Liver (tissue), 7 donors: ENCODE measurements at regions not wholly inside any gene's neighbourhood (a gene's known extent, or its start where the extent isn't known, plus 50 kb on each side); places are given as distances from the start of the nearest gene placed in this dataset.

ENCODE experiments used
- DNase-seq: peaks from one replicate; pipeline ENCODE4 v3.0.0-alpha.2; 2017; ENCODE audit warnings: low spot score
- H3K27ac ChIP-seq, 2 donors: one replicate each; pipeline ENCODE4 v1.7.0; 2013; ENCODE audit warnings: inconsistent platforms in 2 of 2, low read length in 2 of 2, control low read depth in 1 of 2, low read depth in 1 of 2, mild to moderate bottlenecking in 1 of 2
- H3K27me3 ChIP-seq, 4 donors: one replicate each; pipeline versions ENCODE4 v1.6.1 to v1.7.0; 2013; ENCODE audit warnings: low read length in 3 of 4, inconsistent platforms in 1 of 4, mild to moderate bottlenecking in 1 of 4, moderate library complexity in 1 of 4; ENCODE audit not compliant: control insufficient read depth in 4 of 4, insufficient read depth in 4 of 4
- H3K36me3 ChIP-seq, 4 donors: one replicate each; pipeline versions ENCODE4 v1.6.1 to v1.7.0; 2013; ENCODE audit warnings: low read length in 3 of 4, mild to moderate bottlenecking in 3 of 4, low read depth in 1 of 4, moderate library complexity in 1 of 4; ENCODE audit not compliant: control insufficient read depth in 4 of 4, insufficient read depth in 3 of 4
- H3K4me1 ChIP-seq, 4 donors: one replicate each; pipeline versions ENCODE4 v1.6.1 to v1.7.0; 2013; ENCODE audit warnings: low read length in 3 of 4, mild to moderate bottlenecking in 3 of 4, moderate library complexity in 1 of 4; ENCODE audit not compliant: control insufficient read depth in 4 of 4, insufficient read depth in 4 of 4
- H3K4me3 ChIP-seq, 3 donors: one replicate each; pipeline versions ENCODE4 v1.6.1 to v1.7.0; 2013; ENCODE audit warnings: low read length in 3 of 3, control low read depth in 1 of 3, low read depth in 1 of 3, mild to moderate bottlenecking in 1 of 3
- H3K9ac ChIP-seq, 2 donors: one replicate each; pipeline ENCODE4 v1.7.0; 2013; ENCODE audit warnings: low read length in 2 of 2, mild to moderate bottlenecking in 2 of 2, moderate library complexity in 2 of 2, control low read depth in 1 of 2, low read depth in 1 of 2
- H3K9me3 ChIP-seq, 4 donors: one replicate each; pipeline versions ENCODE4 v1.6.1 to v1.7.0; 2013; ENCODE audit warnings: low read length in 3 of 4; ENCODE audit not compliant: control insufficient read depth in 4 of 4
- ATF3 ChIP-seq: IDR thresholded peaks from 2 replicates; pipeline ENCODE4 v1.6.1; 2016; ENCODE audit warnings: antibody characterized with exemption
- EGR1 ChIP-seq, 2 donors: IDR thresholded peaks; 2 replicates each; pipeline ENCODE4 v1.6.1; 2016 to 2018; ENCODE audit warnings: antibody characterized with exemption in 2 of 2, low read depth in 2 of 2
- FOXA1 ChIP-seq: IDR thresholded peaks from 2 replicates; pipeline ENCODE4 v1.6.1; 2016; ENCODE audit warnings: antibody characterized with exemption
- FOXA2 ChIP-seq: IDR thresholded peaks from 2 replicates; pipeline ENCODE4 v1.6.1; 2016; ENCODE audit warnings: antibody characterized with exemption
- GABPA ChIP-seq, 2 donors: IDR thresholded peaks in 1 of 2; conservative IDR thresholded peaks in 1 of 2; 2 replicates each; pipeline ENCODE4 v1.6.1; 2016; ENCODE audit warnings: antibody characterized with exemption in 2 of 2, mild to moderate bottlenecking in 1 of 2, moderate library complexity in 1 of 2
- HNF4A ChIP-seq, 2 donors: conservative IDR thresholded peaks; 2 replicates each; pipeline ENCODE4 v1.6.1; 2016; ENCODE audit warnings: antibody characterized with exemption in 2 of 2, mild to moderate bottlenecking in 2 of 2
- HNF4G ChIP-seq: IDR thresholded peaks from 2 replicates; pipeline ENCODE4 v1.6.1; 2016; ENCODE audit warnings: antibody characterized with exemption
- JUND ChIP-seq, 2 donors: IDR thresholded peaks; 2 replicates each; pipeline ENCODE4 v1.6.1; 2016; ENCODE audit warnings: antibody characterized with exemption in 2 of 2
- MAX ChIP-seq: IDR thresholded peaks from 2 replicates; pipeline ENCODE4 v1.6.1; 2016; ENCODE audit warnings: antibody characterized with exemption
- NR2F2 ChIP-seq: IDR thresholded peaks from 2 replicates; pipeline ENCODE4 v1.6.1; 2016; ENCODE audit warnings: antibody characterized with exemption
- RAD21 ChIP-seq, 2 donors: IDR thresholded peaks; 2 replicates each; pipeline ENCODE4 v1.6.1; 2016; ENCODE audit warnings: antibody characterized with exemption in 2 of 2, mild to moderate bottlenecking in 2 of 2
- REST ChIP-seq: IDR thresholded peaks from 2 replicates; pipeline ENCODE4 v1.6.1; 2016; ENCODE audit warnings: antibody characterized with exemption, mild to moderate bottlenecking
- RXRA ChIP-seq, 2 donors: IDR thresholded peaks; 2 replicates each; pipeline ENCODE4 v1.6.1; 2017 to 2018; ENCODE audit warnings: antibody characterized with exemption in 2 of 2, mild to moderate bottlenecking in 1 of 2
- SP1 ChIP-seq: IDR thresholded peaks from 2 replicates; pipeline ENCODE4 v1.6.1; 2018; ENCODE audit warnings: antibody characterized with exemption, mild to moderate bottlenecking
- TAF1 ChIP-seq: conservative IDR thresholded peaks from 2 replicates; pipeline ENCODE4 v1.6.1; 2016; ENCODE audit warnings: antibody characterized with exemption, mild to moderate bottlenecking
- YY1 ChIP-seq: IDR thresholded peaks from 2 replicates; pipeline ENCODE4 v1.6.1; 2016; ENCODE audit warnings: antibody characterized with exemption, mild to moderate bottlenecking
- ZBTB33 ChIP-seq: IDR thresholded peaks from 2 replicates; pipeline ENCODE4 v1.6.1; 2016; ENCODE audit warnings: antibody characterized with exemption
- WGBS: extraction: QIAGEN DNeasy Blood & Tissue Kit; methylation state at CpG from one replicate; pipeline ENCODE4 v1.1.7; 2013; 5-methylcytosine and 5-hydroxymethylcytosine counted together
- donor health status: healthy.
- donor health status: healthy.
- donor health status: healthy.
- donor health status: healthy.

GRCh38 chr5:5902678-5903646 is 475.4 kb downstream of the MED10 start:
- H3K9ac ChIP-seq: no peak overlapping the region
- TF ChIP-seq MAX (no peak), GABPA (IDR thresholded peaks at IDR 0.05 in 1 of 2, conservative IDR thresholded peaks at IDR 0.05 in 1 of 2) (no peak), NR2F2 (no peak), FOXA2 (no peak), REST (no peak), RAD21 (IDR thresholded peaks at IDR 0.05) (no peak), EGR1 (IDR thresholded peaks at IDR 0.05; ENCODE audit: low read depth in 2 of 2) (no peak), ATF3 (no peak), TAF1 (no peak), HNF4A (conservative IDR thresholded peaks at IDR 0.05) (no peak)
- DNase-seq: no peak
- 84% methylated on average over 10 of the region's 10 CpGs for WGBS
- H3K4me3 ChIP-seq: no peak overlapping the region
- H3K9me3 ChIP-seq: no peaks in the 10 kb centered on the region
- no peak overlapping the region for H3K27ac ChIP-seq
- H3K36me3 ChIP-seq: no peaks in the 10 kb centered on the region
- no peaks in the 10 kb centered on the region for H3K4me1 ChIP-seq
- H3K27me3 ChIP-seq: no peaks in the 10 kb centered on the region

- H3K9ac ChIP-seq: no peak overlapping the region
- no peak overlapping the region for H3K27ac ChIP-seq
- no peak overlapping the region for H3K4me3 ChIP-seq
- no peaks in the 10 kb centered on the region for H3K27me3 ChIP-seq
- no peaks in the 10 kb centered on the region for H3K9me3 ChIP-seq
- DNase-seq: no peak
- no peaks in the 10 kb centered on the region for H3K36me3 ChIP-seq
- WGBS: 89% methylated on average over 6 of the region's 6 CpGs
- H3K4me1 ChIP-seq: no peaks in the 10 kb centered on the region
- TF ChIP-seq FOXA1 (no peak), SP1 (no peak), MAX (no peak), HNF4A (conservative IDR thresholded peaks at IDR 0.05) (no peak), ZBTB33 (no peak), GABPA (IDR thresholded peaks at IDR 0.05 in 1 of 2, conservative IDR thresholded peaks at IDR 0.05 in 1 of 2) (no peak), RXRA (IDR thresholded peaks at IDR 0.05) (no peak), HNF4G (no peak), RAD21 (IDR thresholded peaks at IDR 0.05) (no peak), YY1 (no peak), REST (no peak), TAF1 (no peak), JUND (IDR thresholded peaks at IDR 0.05) (no peak), ATF3 (no peak)
These were observed 477.9 kb downstream of the ICE1 start for GRCh38 chr5:5900350-5900749.
